ENCODE measurements at regions not wholly inside any gene's neighbourhood (a gene's known extent, or its start where the extent isn't known, plus 50 kb on each side); places are given as distances from the start of the nearest gene placed in this dataset.
A peak's percentile ranks its signal among the peaks of the same experiment; 100 is the strongest.

DNA sequence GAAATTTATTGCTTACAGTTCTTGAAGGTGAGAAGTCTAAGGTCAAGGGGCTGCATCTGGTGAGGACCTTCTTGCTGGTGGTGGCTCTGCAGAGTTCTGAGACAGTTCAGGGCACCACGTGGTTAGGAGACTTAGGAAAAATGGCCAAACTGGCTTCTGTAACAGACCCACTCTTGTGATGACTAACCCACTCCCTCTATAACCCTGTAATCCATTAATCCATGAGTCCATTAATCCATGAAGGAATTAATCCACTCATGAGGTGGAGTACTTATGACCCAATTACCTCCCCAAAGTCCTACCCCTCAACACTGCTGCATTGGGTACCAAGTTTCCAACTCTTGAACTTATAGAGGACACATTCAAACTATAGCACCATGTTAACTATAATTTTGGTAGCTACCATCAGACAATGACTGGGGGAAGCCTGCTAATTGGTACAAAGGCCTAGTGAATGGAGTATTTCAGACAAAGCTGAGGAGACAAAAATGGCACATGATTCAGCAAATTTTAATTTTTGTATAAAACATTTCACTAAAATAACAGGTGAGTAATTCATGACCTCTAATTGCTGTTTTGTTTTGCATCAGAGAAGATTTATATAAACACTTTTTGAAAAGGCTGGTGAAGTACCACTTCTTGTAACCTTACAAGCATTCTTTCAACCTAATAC, 374.1 kb upstream of the TBL1XR1 start:
- no peak for DNase-seq

DNA sequence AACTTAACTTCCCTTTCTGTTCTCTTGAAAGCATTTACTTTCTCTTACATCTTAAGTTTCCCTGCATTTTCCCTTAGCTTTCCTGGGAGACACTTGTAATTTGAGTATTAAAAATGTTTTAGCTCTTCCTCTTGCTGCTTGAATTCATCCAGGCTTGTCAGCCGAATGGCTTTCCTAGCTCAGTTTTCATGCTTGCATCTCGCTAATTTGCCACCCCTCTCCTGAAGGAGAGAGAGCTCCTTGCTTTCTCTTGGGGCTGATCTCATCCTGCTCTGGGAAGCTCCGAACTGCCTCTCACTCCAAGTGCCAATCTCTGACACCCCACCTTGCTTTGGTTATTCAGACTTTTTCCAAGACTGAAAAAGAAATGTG, 374.6 kb upstream of the TBL1XR1 start:
- DNase-seq: no peak

DNA sequence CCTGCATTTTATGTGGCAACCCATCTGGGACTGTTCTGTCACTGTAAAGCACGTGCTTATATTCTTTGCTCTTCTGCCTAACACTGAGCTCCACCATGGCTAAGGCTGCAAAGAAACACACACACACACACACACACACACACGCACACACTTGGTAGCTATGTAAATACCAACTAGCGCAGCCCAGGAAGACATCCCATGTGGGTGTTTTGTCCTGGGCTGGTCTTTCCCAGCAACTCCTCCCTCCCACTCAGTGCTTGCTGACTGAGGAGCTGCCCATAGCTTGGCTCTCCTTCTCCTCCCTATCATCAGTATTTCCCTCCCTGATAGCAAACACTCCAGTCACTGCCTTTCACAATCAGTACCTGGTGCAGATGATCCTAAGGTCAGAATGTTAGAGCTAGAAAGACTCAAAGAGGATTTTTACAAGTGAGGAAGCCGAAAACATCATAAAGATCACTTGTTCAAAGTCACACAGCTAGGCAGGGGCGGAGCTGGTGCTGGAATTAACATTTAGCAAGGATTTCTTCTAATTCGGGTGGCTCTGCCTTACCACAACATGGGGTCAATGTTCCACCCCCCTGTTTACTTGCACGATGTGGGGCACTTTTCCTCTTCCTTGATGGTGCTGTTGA, 377.1 kb upstream of the TBL1XR1 start:
- DNase-seq: peak; percentile 62 to 79 (median 78)

DNA sequence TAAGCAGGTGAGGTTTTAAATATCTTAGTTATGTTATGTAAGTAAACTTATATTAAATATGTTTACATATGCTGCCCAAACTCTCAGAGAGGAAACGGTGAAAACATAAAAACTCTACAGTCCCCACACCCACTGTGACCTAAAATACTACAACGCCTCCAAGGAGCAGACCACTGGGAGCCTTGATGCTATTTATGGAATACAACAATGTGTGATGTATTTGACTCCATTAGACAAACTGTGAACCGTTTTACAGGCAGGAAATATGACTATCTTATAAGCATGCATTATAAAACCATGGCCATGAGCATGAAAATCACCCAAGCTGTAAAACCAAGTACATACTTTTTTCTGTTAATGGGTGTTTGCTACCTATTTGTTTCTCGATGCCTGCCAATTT, 379.5 kb upstream of the TBL1XR1 start:
- no peak for DNase-seq

DNA sequence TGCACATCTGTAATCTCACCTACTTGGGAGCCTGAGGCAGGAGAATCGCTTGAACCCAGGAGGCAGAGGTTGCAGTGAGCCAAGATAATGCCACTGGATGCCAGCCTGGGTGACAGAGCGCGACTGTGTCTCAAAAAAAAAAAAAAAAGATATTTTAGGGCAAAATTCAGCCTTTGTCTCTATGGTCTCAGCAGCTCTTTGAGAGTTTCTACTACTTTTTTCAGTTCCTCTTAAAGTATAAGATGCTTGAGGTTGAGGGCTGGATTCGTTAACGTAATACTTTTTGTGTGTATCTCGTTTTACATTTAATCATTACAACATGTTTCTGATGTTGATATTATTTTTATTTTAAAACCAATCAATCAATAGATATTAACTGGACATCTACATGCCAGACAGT, 381.2 kb upstream of the TBL1XR1 start:
- DNase-seq: no peak

DNA sequence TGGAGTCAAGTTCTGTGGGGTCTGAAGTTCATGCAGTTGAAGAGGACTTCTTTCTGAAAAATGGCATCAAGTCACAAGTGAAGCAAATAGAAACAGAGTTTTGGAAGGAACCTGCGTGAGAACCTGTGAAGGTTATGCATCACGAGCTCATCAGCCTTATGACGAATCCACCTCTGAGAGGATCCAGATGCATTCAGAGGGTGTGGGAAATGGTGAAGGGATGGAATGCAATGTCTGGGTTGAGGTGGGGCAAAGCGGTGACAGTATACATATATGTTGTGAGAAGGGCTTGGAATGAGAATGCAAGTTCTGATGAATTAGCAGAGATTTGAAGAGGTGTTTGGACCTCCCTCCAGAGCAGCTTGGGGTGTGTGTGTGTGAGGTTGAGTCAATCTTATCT, 382.1 kb upstream of the TBL1XR1 start:
- DNase-seq: no peak

DNA sequence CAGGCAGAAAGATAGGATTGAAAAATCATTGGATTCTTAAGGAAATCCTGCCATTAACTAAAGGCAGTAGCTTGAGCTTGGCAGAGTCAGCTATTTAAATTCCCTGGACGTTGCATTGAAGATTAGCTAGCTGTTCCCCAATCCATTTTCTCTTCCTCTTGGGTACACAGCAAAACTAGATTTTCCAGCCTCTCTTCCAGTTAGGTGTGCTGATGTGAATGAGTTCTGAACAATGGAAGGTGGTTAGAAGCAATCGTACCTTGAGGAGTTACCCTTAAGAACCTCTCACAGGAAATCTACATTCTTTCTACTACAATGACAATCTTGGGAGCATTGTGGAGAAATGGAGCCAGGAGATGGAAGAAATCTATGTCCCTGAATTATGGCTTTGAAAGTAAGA, 383.2 kb upstream of the TBL1XR1 start:
- no peak for DNase-seq

DNA sequence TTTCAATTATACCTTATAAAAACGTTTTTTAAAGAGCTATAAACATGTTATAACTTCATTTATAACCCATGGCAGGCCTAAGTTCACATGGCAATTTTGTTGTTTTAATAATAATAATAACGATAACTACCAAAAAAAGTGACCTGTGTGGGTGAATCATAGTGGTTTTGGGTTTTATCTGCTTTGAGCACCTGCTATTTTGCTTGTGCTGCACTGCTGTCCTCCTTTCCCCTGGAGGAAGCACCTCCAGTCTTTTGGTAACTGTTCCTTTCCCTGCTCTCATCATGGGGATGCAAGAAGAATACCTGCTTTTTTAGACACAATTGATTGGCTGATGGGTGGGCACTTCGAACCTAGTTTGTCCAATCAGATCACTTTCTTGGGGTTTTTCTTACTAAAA, 388.0 kb upstream of the TBL1XR1 start:
- no peak for DNase-seq

DNA sequence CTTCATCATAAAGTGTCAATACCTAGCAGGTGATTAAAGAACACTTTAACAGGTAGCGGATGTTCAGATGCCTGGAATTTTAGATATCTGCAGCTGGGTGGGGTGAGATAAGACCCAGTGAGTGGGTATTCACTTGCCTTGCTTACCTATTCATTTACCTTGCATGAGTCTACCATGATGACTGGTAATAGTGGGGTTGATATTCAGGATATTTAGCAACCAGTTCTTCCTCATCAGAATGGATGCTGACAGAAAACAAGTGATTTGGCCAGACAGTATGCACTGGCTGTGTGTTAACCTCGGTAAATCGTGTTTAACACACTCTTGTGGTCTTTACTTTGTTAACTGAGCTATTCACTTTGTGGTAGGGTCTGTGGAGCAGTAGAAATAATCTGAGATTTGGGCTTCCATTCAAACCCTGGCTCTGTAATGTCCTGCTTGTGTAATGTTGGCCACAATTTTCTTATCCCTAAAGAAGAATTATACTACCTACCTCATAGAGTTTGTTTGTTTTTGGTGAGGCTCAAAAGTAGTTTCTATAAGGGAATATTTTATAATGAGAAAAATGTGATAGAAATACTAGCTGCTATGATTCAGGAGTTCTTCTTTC, 391.9 kb upstream of the TBL1XR1 start:
- DNase-seq: no peak

DNA sequence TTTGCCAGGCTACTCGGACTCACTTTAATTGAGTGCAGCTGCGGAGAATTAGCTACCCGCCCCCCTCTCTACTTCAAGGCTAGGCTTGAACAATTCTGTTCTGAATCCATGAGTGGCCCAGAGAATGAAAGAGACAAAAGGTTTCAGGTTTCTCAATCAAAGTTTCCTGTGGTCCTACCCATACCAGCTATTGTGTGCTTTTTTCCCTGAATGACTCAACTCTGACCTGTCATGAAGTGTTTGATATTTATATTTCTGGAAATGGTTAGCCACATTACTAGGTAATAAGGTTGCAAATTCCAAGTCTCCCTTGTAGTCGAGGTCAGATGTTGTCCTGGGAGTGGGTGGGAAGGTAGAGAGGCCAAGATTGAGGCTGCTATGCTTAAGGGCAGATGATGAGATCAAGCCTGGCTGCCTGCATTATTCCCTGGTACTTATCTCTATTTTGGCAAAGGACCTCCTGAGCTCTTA, 392.7 kb upstream of the TBL1XR1 start:
- peak in 3 of 4 experiments; percentile 18 to 55 (median 49) for DNase-seq

DNA sequence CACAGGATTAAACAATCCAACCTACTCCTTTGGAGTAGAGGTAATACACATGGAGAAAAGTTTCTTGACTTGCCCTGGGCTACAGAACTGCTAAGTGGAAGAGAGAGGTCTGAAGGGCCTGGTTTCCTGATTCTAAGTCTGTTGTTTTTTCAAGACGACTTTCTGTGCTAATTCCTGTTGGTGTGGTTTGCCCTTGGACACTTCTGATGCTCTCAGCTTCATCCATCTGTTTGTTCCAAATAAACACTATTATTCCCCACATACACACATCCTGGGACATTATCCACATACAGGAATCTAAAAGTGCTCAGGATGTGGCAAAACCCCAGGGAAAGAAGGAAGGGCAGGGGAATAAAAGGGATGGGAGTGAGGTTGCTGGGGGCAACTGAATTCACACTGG, 393.5 kb upstream of the TBL1XR1 start:
- DNase-seq: no peak

DNA sequence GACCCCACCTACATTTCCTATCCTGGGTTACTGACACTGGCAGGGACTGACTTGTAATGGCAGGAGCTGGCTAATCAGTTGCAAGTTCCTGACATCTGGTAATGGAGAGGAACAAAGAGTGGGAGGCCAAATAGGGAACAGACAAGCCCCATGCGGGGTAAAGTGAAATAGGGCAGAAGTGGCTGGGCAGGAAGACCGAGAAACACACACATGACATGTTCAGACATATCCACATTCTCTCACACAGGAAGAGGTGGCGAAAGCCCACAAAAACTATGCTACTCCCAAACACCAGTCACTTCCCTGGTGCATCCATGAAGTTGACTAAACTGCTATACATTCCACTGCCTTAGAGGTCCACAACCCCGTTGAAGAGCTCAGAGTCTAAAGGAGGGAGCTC, 394.1 kb upstream of the TBL1XR1 start:
- DNase-seq: peak; percentile 81 to 94 (median 90)

DNA sequence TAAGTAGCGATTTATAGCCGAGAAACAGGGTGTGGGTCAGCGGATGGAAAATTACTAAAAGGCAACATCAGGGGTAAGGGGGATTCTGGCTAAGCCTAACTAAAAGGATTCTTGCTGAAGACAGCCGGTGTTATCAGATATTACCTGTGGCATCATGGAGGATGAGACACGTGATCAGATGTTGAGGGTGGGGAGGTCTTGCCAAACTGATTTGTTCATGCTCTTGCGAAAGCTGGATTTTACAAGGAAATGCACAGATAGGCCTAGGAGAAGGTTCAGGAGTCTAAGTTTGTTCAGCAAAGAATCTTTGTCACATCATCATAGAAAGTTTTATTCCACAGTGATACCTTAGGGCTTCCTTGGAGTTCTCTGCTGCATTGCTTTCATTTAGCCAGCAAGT, 396.8 kb upstream of the TBL1XR1 start:
- DNase-seq: peak in 1 of 4 experiments; percentile 32

DNA sequence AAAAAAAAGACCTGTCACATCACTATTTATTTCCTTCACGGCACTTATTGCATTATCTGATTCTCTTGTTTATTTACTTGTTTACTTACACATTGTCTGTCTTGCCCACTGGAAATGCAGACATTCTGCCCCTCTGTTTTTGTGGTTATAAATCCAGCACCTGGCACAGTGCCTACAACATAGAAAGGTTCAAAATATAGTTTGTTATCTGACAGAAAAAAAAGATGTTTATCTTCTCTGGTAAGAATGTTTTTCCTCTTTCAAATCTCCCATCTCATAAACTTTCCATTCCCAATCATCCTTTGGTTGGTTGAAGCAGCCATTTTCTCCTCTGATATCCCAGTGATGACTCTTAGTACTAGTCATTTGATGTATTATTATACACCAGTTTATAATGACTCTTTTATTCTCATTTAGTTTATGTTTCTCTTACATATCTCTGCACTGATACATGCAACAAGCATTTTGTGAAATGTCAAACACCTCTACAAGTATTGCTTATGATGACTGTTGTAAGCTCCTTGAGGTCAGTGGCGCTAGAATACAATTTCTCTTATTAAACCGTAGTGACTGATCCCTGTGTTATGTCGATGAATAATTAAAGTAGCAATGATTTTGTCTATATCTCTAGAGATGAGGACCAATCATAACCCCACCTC, 398.4 kb upstream of the TBL1XR1 start:
- DNase-seq: no peak

DNA sequence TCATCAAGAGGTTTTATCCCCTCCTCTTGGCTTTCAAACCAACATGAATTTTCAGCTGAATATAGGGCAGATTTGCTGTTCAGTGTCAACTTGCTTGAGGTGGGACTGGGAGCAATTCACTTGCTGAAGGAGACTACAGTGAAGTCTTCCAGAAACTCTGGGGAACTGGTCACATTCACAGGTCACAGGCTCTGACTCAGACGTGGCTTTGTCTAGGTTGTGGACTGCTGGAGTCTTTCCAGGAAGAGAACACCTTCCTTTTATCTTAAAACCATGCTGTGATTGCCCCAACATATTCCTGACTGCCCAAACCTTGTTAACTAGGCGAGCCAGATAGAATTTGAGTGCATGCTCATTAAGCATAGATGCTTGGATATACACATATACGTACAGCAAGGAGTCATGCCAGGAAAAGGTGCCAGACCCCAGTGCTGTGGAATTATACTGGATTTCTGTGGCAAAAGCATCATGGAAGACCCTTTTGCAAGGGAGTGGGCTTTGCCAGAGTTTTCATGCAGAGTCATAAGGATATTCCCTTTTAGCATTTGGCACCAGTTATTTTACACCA, 399.1 kb upstream of the TBL1XR1 start:
- DNase-seq: peak in 1 of 4 experiments; percentile 18

DNA sequence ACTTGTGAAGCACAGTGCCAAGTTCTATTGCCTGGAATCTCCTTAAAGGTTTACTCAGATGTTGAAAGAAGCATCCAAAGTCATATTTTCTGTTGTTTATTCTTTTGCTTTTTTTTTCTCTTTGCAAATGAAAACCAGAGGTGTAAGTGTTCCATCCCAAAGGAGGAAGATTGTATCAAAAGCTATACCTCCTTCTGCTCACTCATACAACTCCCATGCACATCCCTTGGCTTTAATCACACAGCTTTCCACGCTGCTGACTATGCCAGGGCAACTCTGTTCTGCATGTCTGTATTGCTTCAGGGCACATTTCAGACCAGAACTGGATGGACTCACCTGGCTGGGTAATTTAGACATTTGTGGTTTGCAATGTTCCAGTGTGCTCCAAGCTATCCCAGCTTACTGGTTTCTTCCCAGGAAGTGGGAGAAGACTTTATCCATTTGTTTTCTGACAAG, 399.6 kb upstream of the TBL1XR1 start:
- DNase-seq: no peak

DNA sequence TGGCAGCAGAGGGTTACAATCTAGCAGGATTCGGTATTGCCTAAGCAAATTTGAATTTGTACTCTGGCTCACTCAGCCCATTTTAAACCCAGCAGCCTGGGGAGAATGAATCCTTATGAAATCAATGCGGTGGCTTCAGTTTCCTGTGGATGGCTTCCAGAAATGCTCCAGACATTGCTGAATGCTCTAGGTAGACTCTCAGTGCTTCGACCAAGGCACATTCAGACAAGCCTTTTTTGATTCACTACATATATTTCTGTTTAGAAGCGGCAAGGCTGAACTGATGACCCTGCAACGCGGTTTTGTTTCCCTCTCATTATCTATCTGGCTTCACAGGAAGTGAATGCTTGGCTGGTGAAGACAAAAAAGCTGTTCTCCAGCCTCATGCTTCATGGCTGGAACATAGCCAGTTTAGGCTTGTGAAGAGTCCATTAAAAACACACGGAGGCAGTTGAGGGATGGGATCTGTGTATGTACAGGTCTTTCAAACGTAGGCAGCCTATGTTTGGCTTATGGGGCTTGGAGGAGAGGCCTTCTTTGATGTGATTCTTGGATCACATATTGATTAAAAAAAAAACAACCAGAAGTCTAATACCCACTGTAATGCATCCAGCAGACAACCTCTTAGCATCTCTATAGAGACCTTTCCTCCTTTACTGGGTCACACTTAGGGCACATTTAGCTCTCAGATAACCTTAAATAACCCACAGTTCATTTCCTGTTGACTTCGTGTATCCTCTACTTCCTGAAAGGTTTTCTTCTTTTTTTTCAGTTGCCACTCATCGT, 400.2 kb upstream of the TBL1XR1 start:
- DNase-seq: peak; percentile 28 to 63 (median 42)

DNA sequence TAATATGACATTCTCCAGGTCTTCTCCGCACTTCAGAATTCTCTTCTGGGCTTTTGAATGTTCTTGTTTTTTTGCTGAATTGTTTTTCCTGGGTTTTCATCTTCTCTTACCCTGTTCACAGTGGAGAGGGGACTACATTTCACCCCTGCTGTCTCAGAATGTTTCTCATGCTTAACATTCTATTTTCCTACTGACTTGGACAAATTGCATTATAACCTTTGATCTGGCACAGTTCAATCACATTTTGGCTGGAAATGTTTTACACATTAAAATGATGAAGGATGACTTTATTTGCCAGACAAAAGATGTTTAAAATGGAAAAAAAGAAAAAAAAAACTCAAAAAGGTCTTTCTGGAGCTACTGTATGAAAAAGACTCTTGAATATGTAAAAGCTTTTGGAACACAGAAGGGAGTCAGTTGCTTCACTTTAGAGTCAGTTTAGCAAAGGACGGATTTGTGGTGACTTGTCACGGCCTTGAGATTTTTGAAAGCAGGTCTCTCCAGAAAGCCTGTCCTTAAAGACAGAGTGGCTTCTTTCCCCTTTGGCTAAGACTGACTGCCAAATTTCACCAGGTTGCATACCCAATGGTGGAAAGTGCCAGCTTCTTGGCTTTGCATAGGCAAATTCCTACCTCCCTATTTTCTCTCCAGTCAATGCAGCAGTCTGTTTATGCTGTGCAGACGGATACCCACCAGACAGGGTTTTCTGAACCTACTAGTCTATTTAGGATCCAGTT, 401.0 kb upstream of the TBL1XR1 start:
- no peak for DNase-seq

DNA sequence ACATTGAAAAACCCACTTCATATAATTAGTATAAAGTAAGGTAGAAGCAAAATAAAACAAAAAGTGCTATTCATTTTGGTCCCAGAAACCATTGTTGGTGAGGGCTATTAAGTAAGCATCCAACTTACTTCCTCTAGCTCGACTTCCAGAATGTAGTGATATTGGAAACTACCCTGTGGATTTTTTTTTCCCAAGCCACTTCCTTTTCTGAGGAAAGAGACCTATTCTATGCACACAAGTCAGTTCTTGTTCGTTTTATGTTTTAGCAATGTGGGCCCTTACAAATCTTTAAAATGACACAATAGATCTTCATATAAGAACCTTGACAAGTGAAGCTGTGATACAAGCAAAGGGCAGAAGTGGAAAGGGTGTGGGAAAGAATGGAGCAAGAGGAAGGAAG, 402.0 kb upstream of the TBL1XR1 start:
- peak; percentile 44 to 87 (median 68) for DNase-seq

DNA sequence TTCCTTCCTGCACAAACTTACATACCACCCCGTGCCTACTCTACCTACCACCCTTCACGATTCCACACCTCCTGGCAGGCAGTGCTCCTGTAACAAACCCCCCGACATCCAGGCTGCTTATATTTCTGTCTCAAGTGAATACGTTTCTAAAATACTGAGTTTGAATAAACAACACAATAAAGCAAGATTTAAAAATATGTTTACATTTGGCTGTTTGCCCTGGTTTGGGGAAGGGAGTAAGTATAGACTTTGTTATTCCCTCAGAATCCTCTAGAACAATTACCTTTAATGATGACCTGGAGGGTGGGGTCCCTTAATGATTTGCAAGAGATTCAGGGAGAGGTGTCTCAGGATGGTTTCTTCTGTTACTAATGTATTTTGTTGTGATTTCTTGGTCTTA, 402.6 kb upstream of the TBL1XR1 start:
- no peak for DNase-seq

DNA sequence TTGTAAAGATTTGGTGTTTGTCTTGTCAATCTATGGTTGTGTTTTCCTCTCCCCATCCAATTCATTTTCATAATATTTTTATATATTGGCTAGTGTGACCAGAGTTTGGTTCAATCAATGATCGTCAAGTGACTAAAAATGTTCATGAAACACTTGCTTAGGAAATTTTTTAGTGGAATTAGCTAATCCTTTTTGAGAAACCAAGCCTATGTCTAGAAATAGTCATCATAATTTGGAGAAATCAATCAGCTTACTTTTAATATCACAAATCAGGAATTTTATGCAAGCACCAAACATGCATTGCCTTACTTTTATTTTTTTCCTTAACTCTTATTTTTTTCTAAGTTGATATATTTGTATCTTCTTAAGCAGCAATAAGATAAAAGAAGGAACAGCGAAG, 403.1 kb upstream of the TBL1XR1 start:
- DNase-seq: no peak

DNA sequence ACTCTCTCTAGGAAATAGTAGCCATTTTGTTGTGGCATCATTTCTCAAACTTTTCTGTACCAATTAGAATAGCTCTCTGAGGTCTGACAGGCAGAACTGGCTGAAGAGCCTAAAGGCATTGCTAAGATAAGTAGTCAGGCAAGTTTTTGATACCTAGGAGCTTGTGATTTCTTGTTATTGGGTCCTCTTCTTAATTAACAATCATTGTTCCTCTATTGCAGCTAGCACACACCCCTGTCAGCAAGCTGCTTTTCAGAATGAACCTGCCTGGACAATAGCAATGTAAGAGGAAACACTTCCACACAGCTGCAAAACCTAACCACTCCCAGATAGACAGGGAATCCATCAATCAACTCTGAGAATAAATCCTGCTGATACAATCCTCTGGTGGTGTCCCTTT, 403.9 kb upstream of the TBL1XR1 start:
- DNase-seq: peak in 1 of 4 experiments; percentile 23
